ENCODE measurements at regions not wholly inside any gene's neighbourhood (a gene's known extent, or its start where the extent isn't known, plus 50 kb on each side); places are given as distances from the start of the nearest gene placed in this dataset.

- TF ChIP-seq POLR2A (IDR thresholded peaks at IDR 0.05) (no peak), CTCF (IDR thresholded peaks at IDR 0.05) (no peak), EP300 (IDR thresholded peaks at IDR 0.05) (no peak)
Measured at GRCh38 chr15:31455499-31455898, 128.9 kb downstream of the KLF13 start.
